Stromal cell of bone marrow (primary cell): ENCODE measurements at regions not wholly inside any gene's neighbourhood (a gene's known extent, or its start where the extent isn't known, plus 50 kb on each side); places are given as distances from the start of the nearest gene placed in this dataset.
"Not testable (repeated sequence)": the region's sequence is repeated elsewhere in the genome, so short reads cannot be mapped to it uniquely, and the experiment has no call there.

ENCODE experiments used
- DNase-seq: peaks from one replicate; pipeline ENCODE4 v3.0.0-alpha.2; 2012; ENCODE audit warnings: low read depth

GRCh38 chr20:41784209-41784958 lies 166.2 kb upstream of the CHD6 start:
- DNase-seq = no peak

- no peak for DNase-seq
Observed at GRCh38 chr20:41783423-41784208, 165.4 kb upstream of the CHD6 start.

- DNase-seq = no peak
Observed at GRCh38 chr20:41782730-41783406, 164.7 kb upstream of the CHD6 start.

GRCh38 chr20:41782255-41782654 lies 164.1 kb upstream of the CHD6 start:
- no peak for DNase-seq

GRCh38 chr20:41776421-41776820 lies 158.2 kb upstream of the CHD6 start:
- DNase-seq = no peak

- no peak for DNase-seq
Observed at GRCh38 chr20:41774291-41774690, 156.1 kb upstream of the CHD6 start.

- no peak for DNase-seq
Observed at GRCh38 chr20:41770965-41771364, 152.8 kb upstream of the CHD6 start.

- DNase-seq = no peak
Observed at GRCh38 chr20:41770427-41770826, 152.2 kb upstream of the CHD6 start.

- DNase-seq = no peak
Observed at GRCh38 chr20:41769592-41770018, 151.4 kb upstream of the CHD6 start.

- DNase-seq = no peak
Observed at GRCh38 chr20:41750137-41750536, 132.0 kb upstream of the CHD6 start.

GRCh38 chr20:41748756-41749582 lies 130.8 kb upstream of the CHD6 start:
- no peak for DNase-seq

GRCh38 chr20:41748051-41748450 lies 129.9 kb upstream of the CHD6 start:
- no peak for DNase-seq

GRCh38 chr20:41747226-41747625 lies 129.0 kb upstream of the CHD6 start:
- no peak for DNase-seq

- DNase-seq = no peak
Observed at GRCh38 chr20:41746635-41747034, 128.5 kb upstream of the CHD6 start.

- peak; percentile 10 for DNase-seq
Observed at GRCh38 chr20:41738604-41739206, 120.5 kb upstream of the CHD6 start.

GRCh38 chr20:41735949-41736348 lies 117.8 kb upstream of the CHD6 start:
- DNase-seq = no peak

GRCh38 chr20:41734506-41734945 lies 116.3 kb upstream of the CHD6 start:
- DNase-seq = peak; percentile 8

GRCh38 chr20:41733151-41733550 lies 115.0 kb upstream of the CHD6 start:
- no peak for DNase-seq

- not testable (repeated sequence) for DNase-seq
Observed at GRCh38 chr20:41731198-41731597, 113.0 kb upstream of the CHD6 start.

GRCh38 chr20:41727681-41728080 lies 109.5 kb upstream of the CHD6 start:
- not testable (repeated sequence) for DNase-seq

GRCh38 chr20:41726727-41727126 lies 108.5 kb upstream of the CHD6 start:
- DNase-seq = no peak
